ENCODE measurements at regions not wholly inside any gene's neighbourhood (a gene's known extent, or its start where the extent isn't known, plus 50 kb on each side); places are given as distances from the start of the nearest gene placed in this dataset.

DNA sequence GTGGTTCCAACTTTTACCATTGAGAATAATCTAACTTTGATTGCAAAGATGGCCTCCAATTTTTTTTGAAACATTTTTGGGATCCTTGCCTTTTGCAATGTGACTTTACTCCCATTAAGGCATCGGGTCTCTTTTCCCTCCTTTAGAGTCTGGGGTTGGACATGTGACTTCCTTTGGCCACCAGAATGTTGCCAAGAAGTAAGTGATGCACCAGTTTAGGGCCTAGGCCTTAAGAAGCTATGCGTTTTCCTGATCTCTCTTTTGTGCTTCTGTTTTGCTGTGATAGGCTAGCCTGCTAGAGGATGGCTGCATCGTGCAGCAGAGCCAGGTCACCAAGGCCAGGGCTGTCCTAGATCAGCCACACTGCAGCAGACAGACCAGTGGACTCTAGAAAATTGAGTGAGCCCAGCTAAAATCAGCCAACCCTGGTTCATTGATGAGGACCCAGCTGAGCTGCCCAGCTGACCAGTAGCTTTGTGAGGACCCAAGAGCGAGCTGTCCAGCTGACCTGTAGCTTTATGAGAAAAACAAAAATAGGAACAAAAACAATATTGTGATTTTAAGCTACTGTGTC lies 594.0 kb upstream of the JAG1 start:
- DNase-seq = no peak

DNA sequence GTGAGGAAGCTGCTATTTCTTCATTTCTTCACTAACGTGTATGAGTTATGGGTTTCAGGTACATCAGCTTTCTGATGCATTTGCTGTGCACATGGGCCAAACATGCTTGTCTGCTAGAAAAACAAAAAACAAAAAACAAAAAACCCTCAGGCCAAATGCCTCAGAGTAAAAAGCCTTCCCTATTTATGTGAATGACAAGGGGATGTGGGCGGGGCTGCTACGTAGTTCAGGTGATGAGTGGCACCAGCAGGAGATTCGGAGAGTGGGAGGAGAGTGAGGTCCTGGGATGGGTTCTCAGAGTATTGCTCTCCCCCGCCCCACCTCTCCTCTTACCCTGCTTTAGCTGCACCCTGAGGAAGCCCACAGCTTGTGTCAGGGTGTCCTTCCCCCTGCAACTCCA lies 596.8 kb upstream of the JAG1 start:
- no peak for DNase-seq

DNA sequence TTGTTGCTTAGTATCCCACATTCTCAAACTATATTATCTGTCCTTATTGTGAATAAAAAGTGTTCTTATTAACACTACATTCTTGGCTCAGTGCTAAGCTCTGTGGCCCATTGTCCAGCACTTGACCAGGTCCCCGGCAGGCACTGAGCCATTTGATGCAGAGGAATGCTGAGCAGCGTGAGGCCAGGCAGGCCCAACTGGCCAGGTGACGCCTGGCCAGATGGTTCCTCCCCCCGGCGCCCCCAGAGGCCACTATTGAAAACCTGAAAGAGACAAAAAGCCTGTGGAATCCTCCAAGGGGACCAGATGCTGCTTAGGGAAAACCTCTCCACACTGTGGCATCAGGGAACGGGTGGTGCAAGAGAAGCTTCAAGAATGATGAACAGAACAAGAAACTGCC lies 597.5 kb upstream of the JAG1 start:
- no peak for DNase-seq

DNA sequence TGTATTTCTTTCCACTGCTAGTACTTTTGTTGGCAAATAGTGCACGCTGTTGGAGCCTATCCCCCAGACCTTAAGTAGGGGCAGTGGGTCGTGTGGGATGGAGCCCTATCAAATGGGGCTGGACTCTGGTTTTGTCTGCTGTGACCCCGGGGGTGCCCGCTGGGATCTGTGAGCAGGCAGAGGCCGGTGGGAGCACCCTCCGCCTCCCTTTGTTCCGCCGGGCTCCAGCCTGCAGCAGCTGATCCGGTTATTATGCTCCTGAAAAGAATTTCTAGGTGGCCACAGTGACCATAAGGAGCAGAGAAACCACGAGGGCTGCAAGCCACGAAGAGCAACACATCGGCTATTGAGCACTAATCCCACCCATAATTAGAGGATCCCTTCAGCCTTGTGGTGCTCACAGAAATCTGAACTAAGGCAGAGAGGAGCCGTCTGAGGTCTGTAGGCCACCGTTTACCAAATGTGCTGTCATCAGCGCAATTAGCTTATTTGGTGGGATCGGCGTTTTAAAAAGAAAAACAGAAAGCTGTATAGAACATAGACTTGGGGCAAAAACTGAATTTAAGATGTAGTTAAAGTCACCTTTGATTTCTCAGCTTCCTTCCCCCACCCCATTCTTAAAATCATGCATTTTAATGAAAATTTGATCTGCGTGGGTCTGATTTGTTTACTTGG lies 598.3 kb upstream of the JAG1 start:
- no peak for DNase-seq

DNA sequence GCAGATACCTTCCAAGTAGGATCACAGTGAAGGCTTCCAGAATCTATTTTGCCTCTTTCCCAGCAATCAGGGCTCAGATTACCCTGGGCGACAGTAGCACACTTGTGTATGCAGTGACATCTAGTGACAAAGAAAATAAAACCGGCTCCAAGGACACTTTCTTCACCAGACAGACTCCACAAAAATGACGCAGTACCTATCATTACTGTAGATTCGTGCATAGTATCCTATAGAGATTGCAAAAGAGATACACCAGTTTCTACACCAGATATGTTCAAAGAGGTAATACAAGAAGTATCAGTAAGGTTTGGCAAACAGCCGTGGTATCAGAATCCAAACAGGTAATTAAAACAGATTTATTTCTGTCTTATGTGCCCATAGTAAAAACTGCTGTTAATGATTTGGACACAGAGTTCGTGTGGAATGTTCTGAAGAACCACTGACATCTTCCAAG lies 600.4 kb upstream of the JAG1 start:
- peak; percentile 63 for DNase-seq

DNA sequence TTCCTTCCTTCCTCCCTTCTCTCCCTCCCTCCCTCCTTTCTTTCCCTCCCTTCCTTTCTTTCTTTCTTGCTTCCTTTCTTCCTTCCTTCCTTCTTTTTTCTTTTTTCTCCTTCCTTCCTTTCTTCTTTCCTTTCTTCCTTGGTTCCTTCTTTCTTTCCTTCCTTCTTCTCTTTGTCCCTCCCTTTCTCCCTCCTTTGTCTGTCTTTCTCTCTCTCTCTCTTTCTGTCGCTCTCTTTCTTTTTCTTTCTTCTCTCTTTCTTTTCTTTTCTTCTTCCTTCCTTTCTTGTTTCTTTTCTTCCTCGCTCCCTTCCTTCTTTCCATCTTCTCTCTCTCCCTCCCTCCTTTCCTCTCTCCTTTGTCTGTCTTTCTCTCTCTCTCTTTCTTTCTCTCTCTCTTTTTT lies 601.9 kb upstream of the JAG1 start:
- DNase-seq = no peak

DNA sequence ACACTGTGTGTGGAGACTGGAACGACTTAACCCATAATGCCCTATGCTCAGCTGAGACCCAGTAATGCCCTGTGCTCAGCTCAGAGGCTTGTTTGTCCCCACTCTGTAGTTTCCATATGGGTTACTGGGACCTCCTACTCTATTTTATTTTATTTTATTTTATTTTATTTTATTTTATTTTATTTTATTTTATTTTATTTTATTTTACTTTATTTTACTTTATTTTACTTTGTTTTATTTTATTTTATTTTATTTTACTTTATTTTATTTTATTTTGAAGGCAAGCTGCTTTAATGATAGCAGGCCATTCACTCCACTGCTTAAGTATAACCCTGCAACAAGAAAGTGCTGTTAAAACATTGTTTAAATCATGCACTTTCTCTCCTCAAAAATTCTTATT lies 603.4 kb upstream of the JAG1 start:
- no peak for DNase-seq

DNA sequence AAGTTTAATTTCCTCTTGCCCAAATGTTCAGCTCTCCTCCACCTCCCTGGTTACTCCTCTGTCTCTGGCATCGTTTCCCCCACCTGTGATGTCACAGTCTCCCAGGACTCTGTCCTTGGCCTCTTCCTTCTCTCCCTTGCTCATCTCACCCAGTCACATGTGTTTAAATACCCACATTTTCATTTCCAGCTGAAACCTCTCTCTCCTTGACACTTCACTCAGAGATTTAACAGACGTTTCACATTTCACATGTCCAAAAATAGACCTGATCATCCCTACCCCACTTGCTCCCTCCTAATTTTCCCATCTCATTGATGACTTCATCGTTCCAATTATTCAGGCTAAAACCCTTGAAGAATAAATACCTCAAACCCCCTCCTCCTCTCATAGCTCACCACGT lies 604.1 kb upstream of the JAG1 start:
- DNase-seq = no peak

DNA sequence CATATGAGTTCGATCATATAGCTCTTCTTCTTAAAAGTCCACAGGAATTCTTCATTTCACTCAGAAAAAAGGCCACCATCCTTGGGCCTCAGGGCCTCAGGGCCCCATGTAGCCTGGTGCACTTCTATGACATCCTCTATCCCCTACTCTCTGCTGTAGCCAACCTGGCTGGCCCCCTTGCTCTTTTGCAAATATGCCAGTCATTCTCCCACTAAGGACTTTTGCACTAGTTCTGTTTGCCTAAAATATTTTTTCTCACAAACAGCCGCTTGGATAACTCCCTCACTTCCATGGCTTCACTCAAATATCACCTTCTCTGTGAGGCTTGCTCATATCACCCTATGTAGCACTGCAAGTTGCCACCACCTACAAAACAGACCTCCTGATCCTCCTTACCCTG lies 604.7 kb upstream of the JAG1 start:
- DNase-seq = no peak

DNA sequence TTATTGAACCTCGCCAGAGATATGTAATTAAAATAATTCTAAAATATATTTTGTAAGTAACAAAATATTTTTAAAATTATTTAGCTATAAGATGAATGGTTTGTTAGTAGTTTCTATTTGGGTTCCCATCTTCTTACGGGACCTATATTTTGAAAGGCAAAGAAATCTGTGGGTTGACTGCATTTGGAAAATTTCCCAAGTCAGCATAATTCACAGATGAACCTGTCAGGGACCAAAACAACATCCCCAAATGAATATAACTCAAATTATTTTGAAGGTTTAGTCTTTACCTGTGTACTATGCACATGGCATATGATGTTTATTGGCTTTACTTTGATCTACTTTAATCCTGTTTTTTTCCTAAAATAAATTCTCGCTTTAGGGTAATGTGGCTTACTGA lies 607.4 kb upstream of the JAG1 start:
- no peak for DNase-seq

DNA sequence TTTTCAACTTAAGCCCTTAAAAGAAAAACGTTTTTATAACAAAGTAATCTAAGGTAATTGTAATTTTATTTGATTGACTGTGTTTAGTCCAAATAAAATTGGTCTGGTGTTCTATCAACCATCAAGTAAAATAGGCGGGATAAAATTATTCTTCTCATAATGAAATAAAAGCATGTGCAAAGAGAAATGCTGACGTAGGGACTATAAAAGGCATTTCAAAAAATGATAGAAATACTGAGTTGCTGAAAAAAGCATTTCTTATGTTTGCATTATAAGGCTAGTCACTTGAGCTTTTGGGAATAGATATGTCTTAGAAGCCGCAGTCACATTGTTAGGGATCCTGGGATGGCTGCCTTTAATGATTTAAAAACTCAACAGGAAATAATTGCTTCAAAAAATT lies 608.0 kb upstream of the JAG1 start:
- no peak for DNase-seq

DNA sequence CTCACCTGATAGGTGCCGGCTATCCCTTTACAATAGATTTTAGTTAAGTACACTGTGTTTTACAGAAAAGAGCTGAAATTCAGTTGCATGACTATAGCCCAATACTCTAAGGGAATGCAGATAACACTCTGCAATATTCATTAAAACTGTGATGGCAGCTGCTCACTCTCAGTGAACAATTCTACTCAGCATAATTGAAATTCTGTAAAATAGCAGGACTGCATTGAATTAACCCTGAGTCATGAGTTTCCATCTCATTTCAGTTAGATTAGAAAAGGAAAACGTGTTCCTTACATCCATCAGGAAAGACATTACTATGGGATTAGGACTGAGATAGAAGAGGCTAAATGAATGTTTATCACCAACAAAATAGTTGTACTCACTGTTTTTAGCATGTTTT lies 613.3 kb upstream of the JAG1 start:
- DNase-seq = no peak

DNA sequence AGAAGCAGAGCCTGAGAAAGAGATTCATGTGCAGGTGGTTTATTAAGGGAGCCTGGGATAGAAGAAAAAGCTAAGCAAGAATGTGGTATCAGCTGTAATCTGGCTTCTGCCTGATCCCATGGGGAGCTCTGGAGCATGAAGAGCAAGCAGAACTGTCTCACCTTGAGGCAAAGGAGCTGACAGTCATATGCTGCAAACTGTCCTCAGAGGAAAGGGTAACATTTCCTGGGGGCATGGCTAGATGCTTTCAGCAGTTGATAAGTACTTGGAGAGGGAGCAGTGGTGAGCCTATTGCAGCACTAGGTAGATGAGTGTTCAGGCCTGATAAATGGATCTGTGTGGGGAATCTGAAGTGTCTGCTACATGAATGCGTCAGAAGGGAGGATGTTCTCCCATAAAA lies 621.5 kb upstream of the BTBD3 start:
- DNase-seq = no peak

DNA sequence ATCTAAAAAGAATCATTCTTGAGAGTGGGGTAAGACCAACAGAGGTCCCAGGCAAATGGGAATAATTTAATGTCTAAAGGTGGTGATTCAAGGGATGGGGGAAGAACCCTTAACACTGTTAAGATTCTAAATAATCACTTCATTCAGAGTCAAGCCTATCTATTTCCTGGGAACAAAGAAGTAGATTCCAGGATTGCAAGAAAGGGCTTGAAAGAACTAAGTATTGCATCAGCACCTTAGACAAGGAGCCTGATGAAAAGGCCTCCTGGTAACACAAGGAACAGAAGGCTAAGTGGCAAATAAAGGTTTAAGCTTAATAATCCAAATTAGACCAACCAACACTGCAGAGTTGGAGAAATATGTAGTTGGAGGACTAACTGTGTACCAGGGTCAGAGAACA lies 620.7 kb upstream of the BTBD3 start:
- DNase-seq = no peak

DNA sequence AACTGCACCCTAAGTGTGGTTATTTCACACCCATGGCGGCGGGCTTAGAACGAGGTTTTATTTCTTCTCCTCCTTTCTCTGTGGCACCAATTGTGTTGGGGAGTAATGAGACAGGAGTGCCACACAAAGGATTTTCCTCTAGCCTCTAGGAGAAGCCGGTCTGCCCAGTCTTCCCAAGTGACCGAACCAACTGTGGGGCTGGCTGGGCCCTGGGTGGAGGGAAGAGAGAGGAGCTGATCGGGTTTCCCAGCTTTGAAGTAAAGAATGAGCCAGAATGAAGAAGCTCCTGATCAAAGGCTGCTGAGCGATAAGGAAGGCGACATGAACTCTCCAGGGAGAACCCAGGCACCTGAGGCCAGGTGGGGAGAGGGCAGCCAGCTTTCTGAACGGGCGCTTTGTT lies 616.0 kb upstream of the BTBD3 start:
- no peak for DNase-seq

DNA sequence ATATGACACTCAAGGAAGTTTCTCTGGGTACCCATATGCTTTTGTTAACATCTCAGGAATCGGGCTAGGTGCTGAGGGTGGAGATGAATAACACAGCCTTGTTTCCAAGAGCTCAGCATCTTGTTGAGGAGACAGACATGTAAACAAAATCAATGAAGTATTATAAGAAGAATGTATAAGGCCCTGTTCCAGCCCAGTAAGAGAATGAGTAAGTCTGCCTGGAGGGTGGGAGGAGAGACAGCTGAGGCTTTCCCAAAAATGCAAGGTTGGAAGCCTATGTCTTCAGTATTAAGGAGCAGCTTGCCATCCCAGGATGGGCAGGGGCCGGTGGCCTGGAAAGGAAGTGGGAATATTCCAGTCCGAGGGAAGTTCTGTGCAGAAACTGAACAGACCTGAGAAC lies 615.3 kb upstream of the BTBD3 start:
- DNase-seq = no peak

DNA sequence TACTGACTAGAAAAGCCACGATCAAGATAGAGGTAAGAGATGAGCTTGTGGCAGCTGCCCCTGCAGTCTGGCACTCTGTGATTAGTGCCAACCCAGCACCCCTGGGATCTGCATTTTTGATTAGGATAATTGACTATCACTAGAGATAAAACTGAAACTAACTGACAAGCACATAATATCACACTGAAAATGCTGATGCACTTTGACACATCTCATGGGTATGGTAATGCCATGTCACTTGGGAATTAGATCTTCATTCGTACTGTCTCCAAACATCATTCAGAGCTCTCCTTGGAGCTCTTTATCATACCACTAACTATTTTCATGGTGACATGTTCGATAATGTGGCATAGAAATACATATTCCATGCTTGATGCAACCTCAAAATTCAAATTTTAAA lies 612.9 kb upstream of the BTBD3 start:
- DNase-seq = no peak

DNA sequence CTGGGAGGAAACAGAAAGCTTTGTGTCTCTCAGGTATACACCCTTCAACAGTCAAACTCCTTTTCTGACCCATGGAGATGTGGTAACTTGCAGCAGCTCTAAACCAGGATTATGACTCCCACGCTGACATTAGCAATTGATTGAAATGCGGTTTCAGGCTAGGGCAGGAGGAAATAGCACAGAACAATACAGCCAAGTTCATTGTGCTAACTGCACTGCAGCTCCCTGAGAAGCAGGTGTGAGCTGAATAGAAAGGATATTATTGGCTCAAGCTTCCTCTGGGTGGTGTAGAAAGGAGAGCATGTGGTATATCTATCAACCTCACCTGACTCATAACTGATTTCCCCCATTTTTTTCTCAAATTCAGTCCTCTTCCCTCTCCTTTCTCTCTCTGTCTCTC lies 612.3 kb upstream of the BTBD3 start:
- DNase-seq = no peak

DNA sequence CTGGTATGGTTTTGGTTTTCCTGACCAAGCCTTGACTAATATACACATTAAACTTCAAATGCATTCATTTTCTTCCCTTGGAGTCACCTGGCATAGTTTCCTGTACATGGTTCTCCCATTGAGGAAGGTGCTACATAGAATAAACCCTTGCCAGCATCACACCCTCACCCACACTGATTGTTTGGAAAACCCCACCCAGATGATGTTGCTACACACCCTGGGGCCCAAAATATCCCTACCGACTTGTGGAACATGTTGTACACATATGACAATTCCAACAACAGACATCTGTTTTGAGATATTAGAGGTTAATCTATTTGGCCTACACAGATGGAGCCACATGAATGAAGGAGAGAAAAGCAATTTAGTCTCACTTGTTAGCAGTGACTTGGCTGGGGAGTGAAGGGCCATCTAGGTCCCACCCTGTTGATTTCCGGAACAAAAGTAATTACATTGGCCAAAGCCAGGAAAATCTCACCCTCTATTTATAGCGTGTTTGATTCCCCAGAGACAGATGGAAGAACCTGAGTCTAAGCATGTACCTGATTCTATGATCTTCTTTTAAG lies 606.0 kb upstream of the BTBD3 start:
- no peak for DNase-seq

DNA sequence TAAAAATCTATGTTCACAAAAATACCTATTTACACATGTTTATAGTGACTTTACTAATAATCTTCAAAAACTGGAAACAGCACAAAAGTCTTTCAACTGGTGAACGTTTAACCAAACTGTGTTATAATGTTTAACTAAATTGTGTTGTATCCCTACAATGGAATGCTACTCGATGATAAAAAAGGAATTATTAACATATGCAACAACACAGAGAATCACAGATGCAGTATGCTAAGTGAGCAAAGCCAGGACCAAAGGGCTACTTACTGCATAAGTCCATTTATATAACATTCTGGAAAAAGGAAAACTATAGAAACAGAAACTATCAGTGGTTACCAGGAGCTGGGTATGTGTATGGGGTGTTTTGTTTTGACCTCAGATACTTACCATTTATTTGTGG lies 602.2 kb upstream of the BTBD3 start:
- no peak for DNase-seq

DNA sequence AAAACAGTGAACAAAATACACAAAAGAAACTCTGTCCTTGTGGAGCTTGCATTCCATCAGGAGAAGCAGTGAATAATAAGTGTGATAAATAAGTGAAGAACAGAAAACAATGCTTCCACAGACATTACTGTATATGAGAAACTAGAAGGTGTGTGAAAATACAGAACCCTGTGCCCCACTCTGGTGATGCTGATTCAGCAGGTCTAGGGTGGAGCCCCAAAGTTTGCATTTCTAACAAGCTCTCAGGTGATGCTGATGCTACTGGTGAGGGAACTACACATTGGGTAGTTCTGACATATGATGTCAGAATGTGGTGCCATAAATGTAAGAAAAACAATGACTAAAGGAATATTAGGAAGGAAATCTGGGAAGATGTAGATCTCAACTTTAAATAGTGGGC lies 601.4 kb upstream of the BTBD3 start:
- DNase-seq = no peak

DNA sequence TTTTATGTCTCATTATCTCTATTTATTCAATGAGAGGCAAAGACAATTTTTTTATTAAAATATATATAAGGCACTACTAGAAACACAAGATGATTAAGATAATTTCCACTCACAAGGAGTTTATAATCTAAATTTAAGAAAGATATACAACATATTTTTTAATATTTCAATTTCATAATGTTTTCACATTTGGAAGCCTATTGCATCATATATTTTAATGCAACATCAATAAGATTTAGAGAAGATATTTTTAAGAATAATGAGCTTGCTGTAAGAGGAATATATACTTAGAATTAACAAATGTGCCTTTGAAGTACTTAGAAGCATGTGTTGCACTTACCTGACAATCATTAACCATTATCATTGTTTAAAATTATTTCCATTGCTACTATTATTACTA lies 597.7 kb upstream of the BTBD3 start:
- DNase-seq = no peak

DNA sequence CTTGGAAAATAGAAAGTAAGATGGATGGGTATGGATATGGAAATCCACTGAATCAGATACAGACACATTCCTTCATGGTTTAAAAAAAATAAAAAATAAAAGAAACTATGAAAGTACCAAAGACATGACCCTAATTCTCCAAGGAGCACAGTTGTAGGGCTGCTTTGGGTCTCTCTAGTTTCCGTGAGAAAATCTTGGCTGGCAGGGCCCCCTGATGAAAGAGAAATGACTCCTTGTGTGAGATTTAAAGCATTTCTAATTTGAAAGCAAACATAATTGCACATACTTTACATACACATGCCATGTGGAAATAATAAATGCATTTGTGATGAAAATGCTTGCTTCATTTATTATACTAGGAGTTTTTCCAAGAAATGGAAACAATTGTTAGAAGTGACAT lies 593.9 kb upstream of the BTBD3 start:
- no peak for DNase-seq

DNA sequence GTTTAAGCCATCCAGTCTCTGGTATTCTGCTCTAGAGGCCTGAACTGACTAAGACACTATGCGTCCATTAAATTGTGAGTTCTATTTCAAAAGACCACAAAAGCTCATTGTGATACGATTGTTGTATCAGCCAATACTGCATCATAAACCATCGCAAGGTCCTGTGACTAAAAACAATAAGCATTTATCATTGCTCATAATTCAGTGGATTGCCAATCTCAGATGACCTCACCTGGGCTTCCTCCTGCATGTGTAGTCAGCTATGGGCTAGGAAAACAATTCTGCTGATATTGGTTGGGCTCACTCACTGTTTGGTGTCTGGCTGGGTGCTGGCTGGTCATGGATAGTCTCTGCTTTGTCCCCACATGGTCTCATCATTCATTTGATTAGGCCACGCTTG lies 592.7 kb upstream of the BTBD3 start:
- no peak for DNase-seq

DNA sequence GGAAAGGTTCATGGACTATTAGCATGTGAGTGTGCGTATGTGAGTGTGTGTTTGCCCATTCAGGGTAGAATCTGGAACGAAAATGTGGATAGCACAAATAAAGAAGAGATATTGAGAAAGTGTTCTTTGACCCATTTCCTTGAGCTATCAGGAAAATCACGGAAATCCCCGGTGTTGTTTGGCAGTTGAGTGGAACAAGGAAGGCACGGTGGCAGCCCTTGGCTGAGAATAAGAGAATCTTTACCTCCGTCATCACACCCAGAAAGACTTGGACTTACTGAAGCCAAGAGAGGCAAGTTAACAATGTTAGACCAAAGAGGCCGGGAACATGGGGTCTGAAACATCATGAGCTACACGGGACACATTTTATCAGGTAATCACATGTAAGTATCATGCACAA lies 588.9 kb upstream of the BTBD3 start:
- no peak for DNase-seq

Data from NCI-H1105 (cell line).